ENCODE measurements at regions not wholly inside any gene's neighbourhood (a gene's known extent, or its start where the extent isn't known, plus 50 kb on each side); places are given as distances from the start of the nearest gene placed in this dataset.

DNA sequence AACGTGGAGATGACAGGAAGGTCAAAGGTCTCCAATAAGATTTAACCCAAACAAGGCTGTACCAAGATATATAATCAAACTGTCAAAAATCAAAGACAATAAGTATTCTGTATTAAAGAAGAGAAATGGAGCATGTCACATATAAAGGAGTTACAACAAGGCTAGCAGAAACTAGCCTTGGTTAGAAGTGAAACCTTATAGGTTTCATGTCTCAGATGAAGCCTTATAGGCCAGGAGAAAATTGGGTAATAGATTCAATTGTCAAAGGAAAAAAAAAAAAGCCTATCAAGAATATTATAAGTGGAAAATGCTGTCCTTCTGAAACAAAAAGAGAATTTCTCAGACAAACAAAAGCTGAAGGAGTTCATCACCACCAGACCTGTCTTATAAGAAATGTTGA lies 419.4 kb downstream of the CDH11 start:
- TF ChIP-seq, protein P1, sequence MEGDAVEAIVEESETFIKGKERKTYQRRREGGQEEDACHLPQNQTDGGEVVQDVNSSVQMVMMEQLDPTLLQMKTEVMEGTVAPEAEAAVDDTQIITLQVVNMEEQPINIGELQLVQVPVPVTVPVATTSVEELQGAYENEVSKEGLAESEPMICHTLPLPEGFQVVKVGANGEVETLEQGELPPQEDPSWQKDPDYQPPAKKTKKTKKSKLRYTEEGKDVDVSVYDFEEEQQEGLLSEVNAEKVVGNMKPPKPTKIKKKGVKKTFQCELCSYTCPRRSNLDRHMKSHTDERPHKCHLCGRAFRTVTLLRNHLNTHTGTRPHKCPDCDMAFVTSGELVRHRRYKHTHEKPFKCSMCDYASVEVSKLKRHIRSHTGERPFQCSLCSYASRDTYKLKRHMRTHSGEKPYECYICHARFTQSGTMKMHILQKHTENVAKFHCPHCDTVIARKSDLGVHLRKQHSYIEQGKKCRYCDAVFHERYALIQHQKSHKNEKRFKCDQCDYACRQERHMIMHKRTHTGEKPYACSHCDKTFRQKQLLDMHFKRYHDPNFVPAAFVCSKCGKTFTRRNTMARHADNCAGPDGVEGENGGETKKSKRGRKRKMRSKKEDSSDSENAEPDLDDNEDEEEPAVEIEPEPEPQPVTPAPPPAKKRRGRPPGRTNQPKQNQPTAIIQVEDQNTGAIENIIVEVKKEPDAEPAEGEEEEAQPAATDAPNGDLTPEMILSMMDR (IDR thresholded peaks at IDR 0.05): no peak
- no peak for TF ChIP-seq POLR2AphosphoS5 (IDR thresholded peaks at IDR 0.05; ENCODE audit: low read depth, low read length)
- TF ChIP-seq, protein P2, sequence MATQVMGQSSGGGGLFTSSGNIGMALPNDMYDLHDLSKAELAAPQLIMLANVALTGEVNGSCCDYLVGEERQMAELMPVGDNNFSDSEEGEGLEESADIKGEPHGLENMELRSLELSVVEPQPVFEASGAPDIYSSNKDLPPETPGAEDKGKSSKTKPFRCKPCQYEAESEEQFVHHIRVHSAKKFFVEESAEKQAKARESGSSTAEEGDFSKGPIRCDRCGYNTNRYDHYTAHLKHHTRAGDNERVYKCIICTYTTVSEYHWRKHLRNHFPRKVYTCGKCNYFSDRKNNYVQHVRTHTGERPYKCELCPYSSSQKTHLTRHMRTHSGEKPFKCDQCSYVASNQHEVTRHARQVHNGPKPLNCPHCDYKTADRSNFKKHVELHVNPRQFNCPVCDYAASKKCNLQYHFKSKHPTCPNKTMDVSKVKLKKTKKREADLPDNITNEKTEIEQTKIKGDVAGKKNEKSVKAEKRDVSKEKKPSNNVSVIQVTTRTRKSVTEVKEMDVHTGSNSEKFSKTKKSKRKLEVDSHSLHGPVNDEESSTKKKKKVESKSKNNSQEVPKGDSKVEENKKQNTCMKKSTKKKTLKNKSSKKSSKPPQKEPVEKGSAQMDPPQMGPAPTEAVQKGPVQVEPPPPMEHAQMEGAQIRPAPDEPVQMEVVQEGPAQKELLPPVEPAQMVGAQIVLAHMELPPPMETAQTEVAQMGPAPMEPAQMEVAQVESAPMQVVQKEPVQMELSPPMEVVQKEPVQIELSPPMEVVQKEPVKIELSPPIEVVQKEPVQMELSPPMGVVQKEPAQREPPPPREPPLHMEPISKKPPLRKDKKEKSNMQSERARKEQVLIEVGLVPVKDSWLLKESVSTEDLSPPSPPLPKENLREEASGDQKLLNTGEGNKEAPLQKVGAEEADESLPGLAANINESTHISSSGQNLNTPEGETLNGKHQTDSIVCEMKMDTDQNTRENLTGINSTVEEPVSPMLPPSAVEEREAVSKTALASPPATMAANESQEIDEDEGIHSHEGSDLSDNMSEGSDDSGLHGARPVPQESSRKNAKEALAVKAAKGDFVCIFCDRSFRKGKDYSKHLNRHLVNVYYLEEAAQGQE (IDR thresholded peaks at IDR 0.05; ENCODE audit: insufficient read depth in 1 of 2, low read depth in 2 of 2, low read length in 1 of 2): no peak
- no peak for TF ChIP-seq SIN3A (IDR thresholded peaks at IDR 0.05; ENCODE audit: borderline replicate concordance, insufficient read depth, low read depth, low read length)
- TF ChIP-seq TCF7L2 (IDR thresholded peaks at IDR 0.05; ENCODE audit: low read depth, low read length): no peak
